ENCODE measurements at regions not wholly inside any gene's neighbourhood (a gene's known extent, or its start where the extent isn't known, plus 50 kb on each side); places are given as distances from the start of the nearest gene placed in this dataset.
"Not testable (repeated sequence)": the region's sequence is repeated elsewhere in the genome, so short reads cannot be mapped to it uniquely, and the experiment has no call there.

- no peak for DNase-seq (ENCODE audit: low read depth, low spot score)
- in situ Hi-C loops (cut with HindIII; ENCODE audit: low pct_unique_long_range_greater_than_20kb, low sequenced_read_pairs), result no loop called here
These were observed 1238.7 kb upstream of the WWC1 start for GRCh38 chr5:167052791-167053190.

- DNase-seq (ENCODE audit: low read depth, low spot score), result no peak
- in situ Hi-C loops (cut with HindIII; ENCODE audit: low pct_unique_long_range_greater_than_20kb, low sequenced_read_pairs), result no loop called here
These were observed 1233.8 kb upstream of the WWC1 start for GRCh38 chr5:167057665-167058064.

- in situ Hi-C loops (cut with HindIII; ENCODE audit: low pct_unique_long_range_greater_than_20kb, low sequenced_read_pairs), result no loop called here
- no peak for DNase-seq (ENCODE audit: low read depth, low spot score)
These were observed 1229.8 kb upstream of the WWC1 start for GRCh38 chr5:167061695-167062094.

GRCh38 chr5:167063116-167063515 lies 1228.3 kb upstream of the WWC1 start:
- DNase-seq (ENCODE audit: low read depth, low spot score), result no peak
- in situ Hi-C loops (cut with HindIII; ENCODE audit: low pct_unique_long_range_greater_than_20kb, low sequenced_read_pairs), result no loop called here

- DNase-seq (ENCODE audit: low read depth, low spot score), result no peak
- in situ Hi-C loops (cut with HindIII; ENCODE audit: low pct_unique_long_range_greater_than_20kb, low sequenced_read_pairs), result no loop called here
These were observed 1227.7 kb upstream of the WWC1 start for GRCh38 chr5:167063788-167064187.

- in situ Hi-C loops (cut with HindIII; ENCODE audit: low pct_unique_long_range_greater_than_20kb, low sequenced_read_pairs), result no loop called here
- no peak for DNase-seq (ENCODE audit: low read depth, low spot score)
These were observed 1227.2 kb upstream of the WWC1 start for GRCh38 chr5:167064198-167064776.

GRCh38 chr5:167065794-167066193 lies 1225.7 kb upstream of the WWC1 start:
- no peak for DNase-seq (ENCODE audit: low read depth, low spot score)
- in situ Hi-C loops (cut with HindIII; ENCODE audit: low pct_unique_long_range_greater_than_20kb, low sequenced_read_pairs), result no loop called here

GRCh38 chr5:167071981-167072610 lies 1219.3 kb upstream of the WWC1 start:
- in situ Hi-C loops (cut with HindIII; ENCODE audit: low pct_unique_long_range_greater_than_20kb, low sequenced_read_pairs), result no loop called here
- no peak for DNase-seq (ENCODE audit: low read depth, low spot score)

GRCh38 chr5:167081561-167081960 lies 1209.9 kb upstream of the WWC1 start:
- DNase-seq (ENCODE audit: low read depth, low spot score), result no peak
- in situ Hi-C loops (cut with HindIII; ENCODE audit: low pct_unique_long_range_greater_than_20kb, low sequenced_read_pairs), result no loop called here

- no peak for DNase-seq (ENCODE audit: low read depth, low spot score)
- in situ Hi-C loops (cut with HindIII; ENCODE audit: low pct_unique_long_range_greater_than_20kb, low sequenced_read_pairs), result no loop called here
These were observed 1194.6 kb upstream of the WWC1 start for GRCh38 chr5:167096816-167097215.

GRCh38 chr5:167104351-167104750 lies 1187.1 kb upstream of the WWC1 start:
- DNase-seq (ENCODE audit: low read depth, low spot score), result no peak
- in situ Hi-C loops (cut with HindIII; ENCODE audit: low pct_unique_long_range_greater_than_20kb, low sequenced_read_pairs), result no loop called here

GRCh38 chr5:167105941-167106340 lies 1185.5 kb upstream of the WWC1 start:
- DNase-seq (ENCODE audit: low read depth, low spot score), result no peak
- in situ Hi-C loops (cut with HindIII; ENCODE audit: low pct_unique_long_range_greater_than_20kb, low sequenced_read_pairs), result no loop called here

- in situ Hi-C loops (cut with HindIII; ENCODE audit: low pct_unique_long_range_greater_than_20kb, low sequenced_read_pairs), result no loop called here
- no peak for DNase-seq (ENCODE audit: low read depth, low spot score)
These were observed 1183.8 kb upstream of the WWC1 start for GRCh38 chr5:167107684-167108083.

- DNase-seq (ENCODE audit: low read depth, low spot score); in situ Hi-C loops (cut with HindIII; ENCODE audit: low pct_unique_long_range_greater_than_20kb, low sequenced_read_pairs): not testable (repeated sequence)
These were observed 1183.2 kb upstream of the WWC1 start for GRCh38 chr5:167108266-167108665.

- no peak for DNase-seq (ENCODE audit: low read depth, low spot score)
- in situ Hi-C loops (cut with HindIII; ENCODE audit: low pct_unique_long_range_greater_than_20kb, low sequenced_read_pairs), result no loop called here
These were observed 1178.9 kb upstream of the WWC1 start for GRCh38 chr5:167112556-167112955.

- no peak for DNase-seq (ENCODE audit: low read depth, low spot score)
- in situ Hi-C loops (cut with HindIII; ENCODE audit: low pct_unique_long_range_greater_than_20kb, low sequenced_read_pairs), result no loop called here
These were observed 1169.2 kb upstream of the WWC1 start for GRCh38 chr5:167122267-167122666.

GRCh38 chr5:167123126-167123525 lies 1168.3 kb upstream of the WWC1 start:
- DNase-seq (ENCODE audit: low read depth, low spot score), result no peak
- in situ Hi-C loops (cut with HindIII; ENCODE audit: low pct_unique_long_range_greater_than_20kb, low sequenced_read_pairs), result no loop called here

- in situ Hi-C loops (cut with HindIII; ENCODE audit: low pct_unique_long_range_greater_than_20kb, low sequenced_read_pairs), result no loop called here
- no peak for DNase-seq (ENCODE audit: low read depth, low spot score)
These were observed 1162.9 kb upstream of the WWC1 start for GRCh38 chr5:167128581-167128980.

- DNase-seq (ENCODE audit: low read depth, low spot score), result no peak
- in situ Hi-C loops (cut with HindIII; ENCODE audit: low pct_unique_long_range_greater_than_20kb, low sequenced_read_pairs), result no loop called here
These were observed 1150.7 kb upstream of the WWC1 start for GRCh38 chr5:167140548-167141291.

Measured in SK-MEL-5 (cell line).